Heart left ventricle (tissue), 16 donors: ENCODE measurements at regions not wholly inside any gene's neighbourhood (a gene's known extent, or its start where the extent isn't known, plus 50 kb on each side); places are given as distances from the start of the nearest gene placed in this dataset.
"Not testable (repeated sequence)": the region's sequence is repeated elsewhere in the genome, so short reads cannot be mapped to it uniquely, and the experiment has no call there.

Experiments used
- ATAC-seq, 4 donors: fragments of 200-7000 bp; cut with Tn5 transposase; one replicate each; pipeline ENCODE4 v1.9.1; 2020 to 2022; ENCODE audit warnings: moderate library complexity in 4 of 4, mild to moderate bottlenecking in 3 of 4, moderate number of reproducible peaks in 1 of 4
- DNase-seq, 5 donors: peaks; one replicate each; pipeline ENCODE4 v3.0.0-alpha.2; 2020
- H3K27ac ChIP-seq, 12 donors: fragments of 200-600 bp; sonication (generic) in 4 of 12; one replicate each; pipeline versions ENCODE4 v1.5.0 to v1.8.0; 2016 to 2022; ENCODE audit warnings: mild to moderate bottlenecking in 2 of 12
- H3K27me3 ChIP-seq, 9 donors: fragments of 200-600 bp; sonication (generic) in 2 of 9; one replicate each; pipeline versions ENCODE4 v1.5.1 to v1.8.0; 2016 to 2022; ENCODE audit warnings: mild to moderate bottlenecking in 3 of 9
- H3K36me3 ChIP-seq, 9 donors: fragments of 200-600 bp; sonication (generic) in 2 of 9; one replicate each; pipeline versions ENCODE4 v1.5.0 to v1.8.0; 2018 to 2022; ENCODE audit warnings: mild to moderate bottlenecking in 2 of 9
- H3K4me1 ChIP-seq, 12 donors: fragments of 200-600 bp; sonication (generic) in 4 of 12; one replicate each; pipeline versions ENCODE4 v1.5.0 to v1.8.0; 2016 to 2022; ENCODE audit warnings: mild to moderate bottlenecking in 3 of 12
- H3K4me3 ChIP-seq, 12 donors: fragments of 200-600 bp; sonication (generic) in 4 of 12; one replicate each; pipeline versions ENCODE4 v1.5.0 to v1.8.0; 2017 to 2022; ENCODE audit warnings: mild to moderate bottlenecking in 9 of 12, moderate library complexity in 4 of 12
- H3K9me3 ChIP-seq, 12 donors: fragments of 200-600 bp; sonication (generic) in 4 of 12; one replicate each; pipeline versions ENCODE4 v1.5.0 to v1.8.0; 2016 to 2022; ENCODE audit warnings: mild to moderate bottlenecking in 1 of 12
- POLR2A ChIP-seq, 2 donors: fragments of 450-650 bp; IDR thresholded peaks; one replicate each; pipeline ENCODE4 v1.6.1; 2017; ENCODE audit warnings: antibody characterized with exemption in 2 of 2, mild to moderate bottlenecking in 2 of 2, moderate library complexity in 2 of 2
- WGBS, 4 donors: extraction: QIAGEN DNeasy Blood & Tissue Kit in 2 of 4; methylation state at CpG; one replicate each; pipeline versions ENCODE4 v1.1.5 to v1.1.7; 2013 to 2018; 5-methylcytosine and 5-hydroxymethylcytosine counted together
- intact Hi-C, 10 donors: fragments of 100-400 bp; cut with DNase I; formaldehyde crosslinking; loops; one replicate each; pipeline versions ENCODE4 v1.11.1 to v1.14.2; 2022
- TF ChIP-seq, protein P1 (sequence below), 12 donors: fragments of 200-600 bp; sonication (generic) in 4 of 12; IDR thresholded peaks; one replicate each; pipeline versions ENCODE4 v1.5.0 to v1.8.0; 2018 to 2022; ENCODE audit warnings: antibody characterized with exemption in 12 of 12, mild to moderate bottlenecking in 5 of 12
- donor health status: ischemic (EF 13 %, LVEDD 7.1; RV severe dilation, severe dysfunction).
- donor health status: healthy with polysubstance abuse.
- donor health status: DM: no; HTN: yes; CAD: no.
- donor health status: DM: no; HTN: no; CAD: no.
- donor health status: ischemic (EF 25% LVEDD 6.9; RV normal size, moderate dysfunction).
- donor health status: ischemic (EF 25% LVEDD 5.7; RV mildly dilated, moderate dysfunction).
- donor health status: healthy.
- donor health status: DM: yes; HTN: yes; CAD: no.
- donor health status: ischemic (EF 35%, LVEDD 5.7; RV mildly dilated, moderate dysfunction).
- donor health status: nonischemic (EF 11% LVEDD 7.7; RV severe dilation, severe dysfunction).
- donor health status: DM: yes; HTN: yes; CAD: no.
- donor health status: PGD.
- donor health status: ischemic (EF 29% LVEDD 5.4; RV normal size, mild dysfunction).
- donor health status: nonischemic (EF 23%, LVEDD 6.1; RV moderate dilation, normal function).

DNA sequence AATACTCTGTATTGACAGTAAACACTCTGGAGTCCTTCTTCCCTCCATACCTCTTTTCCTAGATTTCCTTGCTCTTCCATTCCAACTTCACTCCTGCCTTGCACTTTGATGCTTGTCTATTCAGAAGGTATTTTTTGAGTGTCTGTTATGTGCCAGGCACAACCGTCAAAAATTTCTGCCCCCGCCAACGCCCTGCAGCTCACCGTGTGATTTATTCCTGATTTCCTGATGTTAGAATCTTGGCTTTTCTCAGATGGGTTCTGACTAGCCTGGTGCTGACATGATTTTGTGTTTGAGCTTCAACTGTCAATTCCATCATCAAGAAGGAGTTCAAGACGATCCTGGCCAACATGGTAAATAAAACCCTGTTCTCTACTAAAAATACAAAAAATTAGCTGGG, 297.5 kb downstream of the AGTPBP1 start:
- 76 to 85% (median 80%) methylated on average over 5 of the region's 5 CpGs for WGBS, 4 donors

DNA sequence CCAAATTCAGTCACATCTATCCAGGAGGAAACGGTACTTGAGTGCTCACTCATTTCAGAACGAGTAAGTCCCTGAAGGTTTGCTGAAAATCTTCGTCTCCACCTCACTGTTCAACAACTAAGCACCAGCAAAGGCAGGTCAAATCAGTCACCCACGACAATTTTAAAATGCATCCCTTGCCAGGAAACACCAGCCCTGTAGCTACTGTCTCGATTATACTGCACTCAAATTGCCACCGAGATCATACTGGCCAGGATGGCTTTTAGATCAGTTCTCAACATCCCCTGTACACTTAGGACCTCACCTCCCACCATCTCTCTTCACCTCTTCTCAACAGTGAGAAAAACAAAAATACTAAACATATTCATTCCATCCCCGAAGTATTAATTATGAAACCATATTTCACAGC, 298.6 kb downstream of the AGTPBP1 start:
- WGBS, 4 donors: 84 to 85% (median 84%) methylated on average over 7 of the region's 7 CpGs
- ATAC-seq: no peak
- DNase-seq: no peak
- Histone ChIP-seq H3K9me3 (peaks cover 0 to 8% (median 0%) of the 10 kb centered on the region in 12 donors), H3K36me3 (no peaks in the 10 kb centered on the region), H3K27ac (no peak overlapping the region), H3K4me1 (no peaks in the 10 kb centered on the region), H3K4me3 (no peak overlapping the region), H3K27me3 (no peaks in the 10 kb centered on the region)
- intact Hi-C loops: no loop called here
- TF ChIP-seq, protein P1, sequence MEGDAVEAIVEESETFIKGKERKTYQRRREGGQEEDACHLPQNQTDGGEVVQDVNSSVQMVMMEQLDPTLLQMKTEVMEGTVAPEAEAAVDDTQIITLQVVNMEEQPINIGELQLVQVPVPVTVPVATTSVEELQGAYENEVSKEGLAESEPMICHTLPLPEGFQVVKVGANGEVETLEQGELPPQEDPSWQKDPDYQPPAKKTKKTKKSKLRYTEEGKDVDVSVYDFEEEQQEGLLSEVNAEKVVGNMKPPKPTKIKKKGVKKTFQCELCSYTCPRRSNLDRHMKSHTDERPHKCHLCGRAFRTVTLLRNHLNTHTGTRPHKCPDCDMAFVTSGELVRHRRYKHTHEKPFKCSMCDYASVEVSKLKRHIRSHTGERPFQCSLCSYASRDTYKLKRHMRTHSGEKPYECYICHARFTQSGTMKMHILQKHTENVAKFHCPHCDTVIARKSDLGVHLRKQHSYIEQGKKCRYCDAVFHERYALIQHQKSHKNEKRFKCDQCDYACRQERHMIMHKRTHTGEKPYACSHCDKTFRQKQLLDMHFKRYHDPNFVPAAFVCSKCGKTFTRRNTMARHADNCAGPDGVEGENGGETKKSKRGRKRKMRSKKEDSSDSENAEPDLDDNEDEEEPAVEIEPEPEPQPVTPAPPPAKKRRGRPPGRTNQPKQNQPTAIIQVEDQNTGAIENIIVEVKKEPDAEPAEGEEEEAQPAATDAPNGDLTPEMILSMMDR (IDR thresholded peaks at IDR 0.05): no peak
- no peak for TF ChIP-seq POLR2A (IDR thresholded peaks at IDR 0.05)

More for the DNA sequence above, 297.5 kb downstream of the AGTPBP1 start:
- H3K4me3 ChIP-seq: no peak overlapping the region
- no peaks in the 10 kb centered on the region for H3K36me3 ChIP-seq
- DNase-seq (no peak), ATAC-seq (no peak)
- H3K27me3 ChIP-seq: no peaks in the 10 kb centered on the region
- H3K9me3 ChIP-seq: peaks cover 0 to 7% (median 0%) of the 10 kb centered on the region in 12 donors
- H3K27ac ChIP-seq: no peak overlapping the region
- no peaks in the 10 kb centered on the region for H3K4me1 ChIP-seq
- intact Hi-C loops: no loop called here
- TF ChIP-seq, protein P1 (IDR thresholded peaks at IDR 0.05): no peak
- no peak for TF ChIP-seq POLR2A (IDR thresholded peaks at IDR 0.05)

DNA sequence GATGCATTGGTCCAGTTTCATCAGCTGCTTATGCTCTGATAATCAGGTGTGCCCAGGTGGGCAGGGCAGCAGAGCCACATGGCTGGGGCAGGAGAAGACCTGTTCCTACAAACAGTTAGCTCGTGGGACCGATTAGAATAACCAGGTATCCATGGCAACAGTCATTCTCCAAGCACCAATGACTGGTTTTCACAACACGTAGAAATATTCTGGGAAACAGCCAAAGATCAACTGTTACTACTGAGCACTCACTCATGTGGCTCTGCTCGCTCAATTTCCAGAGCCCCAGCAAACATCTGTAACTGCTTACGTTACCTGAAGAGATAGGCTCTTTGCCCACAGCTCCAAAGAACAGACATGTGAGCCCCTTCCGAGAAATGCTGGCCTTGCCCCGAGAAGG, 302.0 kb downstream of the AGTPBP1 start:
- WGBS, 4 donors: 75 to 87% (median 80%) methylated on average over 7 of the region's 7 CpGs
- no peaks in the 10 kb centered on the region for H3K4me1 ChIP-seq
- intact Hi-C loops: loop anchor here in 1 of 10 donors (10.0 kb wide), 1 partner anchor 95 kb away; no protein-coding TSS in a partner anchor

DNA sequence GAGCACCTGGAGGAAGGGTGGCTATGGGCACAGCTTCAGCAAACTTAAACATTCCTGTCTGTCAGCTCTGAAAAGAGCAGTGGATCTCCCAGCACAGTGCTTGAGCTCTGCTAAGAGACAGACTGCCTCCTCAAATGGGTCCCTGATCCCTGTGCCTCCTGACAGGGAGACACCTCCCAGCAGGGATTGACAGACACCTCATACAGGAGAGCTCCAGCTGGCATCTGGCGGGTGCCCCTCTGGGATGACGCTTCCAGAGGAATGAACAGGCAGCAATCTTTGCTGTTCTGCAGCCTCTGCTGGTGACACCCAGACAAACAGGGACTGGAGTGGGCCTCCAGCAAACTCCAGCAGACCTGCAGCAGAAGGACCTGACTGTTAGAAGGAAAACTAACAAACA, 307.8 kb downstream of the AGTPBP1 start:
- not testable (repeated sequence) for H3K27me3 ChIP-seq, ATAC-seq, DNase-seq, H3K4me3 ChIP-seq, H3K36me3 ChIP-seq, H3K27ac ChIP-seq
- intact Hi-C loops: loop anchor here in 2 of 10 donors (5.0 to 10.0 kb wide), 2 partner anchors 88 to 101 kb away; no protein-coding TSS in a partner anchor
- Histone ChIP-seq H3K9me3 (peaks cover 0 to 16% (median 0%) of the 10 kb centered on the region in 12 donors), H3K4me1 (peaks cover 0 to 11% (median 2%) of the 10 kb centered on the region in 12 donors)
- WGBS, 4 donors: 87 to 93% (median 89%) methylated on average over 2 of the region's 2 CpGs

More for the DNA sequence above, 302.0 kb downstream of the AGTPBP1 start:
- H3K9me3 ChIP-seq: peaks cover 0 to 16% (median 0%) of the 10 kb centered on the region in 12 donors
- no peaks in the 10 kb centered on the region for H3K27me3 ChIP-seq
- H3K36me3 ChIP-seq: no peaks in the 10 kb centered on the region
- H3K4me3 ChIP-seq: no peak overlapping the region
- ATAC-seq (no peak), DNase-seq (no peak)
- no peak overlapping the region for H3K27ac ChIP-seq
- no peak for TF ChIP-seq POLR2A (IDR thresholded peaks at IDR 0.05)
- TF ChIP-seq, protein P1 (IDR thresholded peaks at IDR 0.05): no peak

DNA sequence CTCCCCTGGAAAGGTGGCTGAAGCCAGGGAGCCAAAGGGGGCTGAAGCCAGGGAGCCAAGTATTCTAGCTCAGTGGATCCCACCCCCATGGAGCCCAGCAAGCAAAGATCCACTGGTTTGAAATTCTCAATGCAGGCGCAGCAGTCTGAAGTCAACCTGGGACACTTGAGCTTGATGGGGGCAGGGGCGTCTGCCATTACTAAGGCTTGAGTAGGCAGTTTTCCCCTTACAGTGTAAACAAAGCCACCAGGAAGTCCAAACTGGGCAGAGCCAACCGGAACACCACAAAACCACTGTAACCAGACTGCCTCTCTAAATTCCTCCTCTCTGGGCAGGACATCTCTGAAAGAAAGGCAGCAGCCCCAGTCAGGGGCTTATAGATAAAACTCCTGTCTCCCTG, 308.2 kb downstream of the AGTPBP1 start:
- not testable (repeated sequence) for DNase-seq, ATAC-seq
- WGBS, 4 donors: 77 to 95% (median 80%) methylated on average over 3 of the region's 3 CpGs

More for the DNA sequence above, 308.2 kb downstream of the AGTPBP1 start:
- not testable (repeated sequence) for H3K27me3 ChIP-seq, H3K4me3 ChIP-seq, H3K36me3 ChIP-seq, H3K27ac ChIP-seq
- intact Hi-C loops: loop anchor here in 2 of 10 donors (5.0 to 10.0 kb wide), 2 partner anchors 89 to 101 kb away; no protein-coding TSS in a partner anchor
- peaks cover 0 to 16% (median 0%) of the 10 kb centered on the region in 12 donors for H3K9me3 ChIP-seq
- peaks cover 0 to 11% (median 2%) of the 10 kb centered on the region in 12 donors for H3K4me1 ChIP-seq
